Upper lobe of left lung (tissue), 4 donors: ENCODE measurements at regions not wholly inside any gene's neighbourhood (a gene's known extent, or its start where the extent isn't known, plus 50 kb on each side); places are given as distances from the start of the nearest gene placed in this dataset.

Source experiments
- CTCF ChIP-seq, 6 experiments: fragments of 450-650 bp in 4 of 6; fragments of 200-600 bp in 2 of 6; sonication (generic) in 2 of 6; IDR thresholded peaks; one replicate each; pipeline ENCODE4 v1.5.1; 2016 to 2019; ENCODE audit warnings: antibody characterized with exemption in 6 of 6
- POLR2AphosphoS5 ChIP-seq, 2 donors: sonication (generic); formaldehyde crosslinking; IDR thresholded peaks; one replicate each; pipeline ENCODE4 v1.5.1; 2017; ENCODE audit warnings: antibody characterized with exemption in 2 of 2

DNA sequence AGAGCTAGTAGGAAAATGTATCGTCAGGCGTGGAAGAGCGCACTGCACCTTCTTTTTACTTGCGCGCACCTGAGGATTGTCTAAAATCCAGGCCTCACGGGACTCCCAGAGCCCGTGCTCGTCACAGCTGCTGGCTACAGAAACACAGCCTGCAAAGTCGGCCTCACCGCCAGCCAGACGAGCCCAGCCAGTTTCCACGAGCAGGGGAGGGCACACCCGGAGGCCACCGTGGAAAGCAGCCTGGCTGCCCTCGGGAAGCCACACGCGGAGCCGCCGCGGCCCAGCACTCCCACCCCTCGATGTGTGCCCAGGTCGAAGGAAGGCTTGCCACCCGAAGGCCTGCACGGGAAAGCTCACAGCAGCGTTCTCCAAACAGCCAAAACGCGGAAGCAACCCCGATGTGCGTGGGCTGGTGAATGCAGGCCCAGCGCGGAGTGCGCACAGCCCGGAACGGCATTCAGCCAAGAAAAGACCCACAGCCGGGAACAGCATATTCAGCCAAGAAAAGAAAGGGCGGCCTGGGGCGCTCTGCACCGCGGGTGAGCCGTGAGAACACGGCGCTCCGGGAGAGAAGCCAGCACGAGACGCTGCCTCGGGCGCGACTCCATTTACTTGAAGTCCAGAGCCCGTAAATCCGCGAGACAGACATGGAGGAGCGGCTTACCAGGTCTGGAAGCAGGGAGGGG lies 53.9 kb upstream of the SALL3 start:
- TF ChIP-seq POLR2AphosphoS5 (IDR thresholded peaks at IDR 0.05) (no peak), CTCF (IDR thresholded peaks at IDR 0.05) (no peak)
